HEK293 (cell line): ENCODE measurements at regions not wholly inside any gene's neighbourhood (a gene's known extent, or its start where the extent isn't known, plus 50 kb on each side); places are given as distances from the start of the nearest gene placed in this dataset.

ENCODE experiments used
- CTCF ChIA-PET: fragments of 350-600 bp; formaldehyde crosslinking; extraction: SDS; loops from one replicate; lab custom pipeline; 2021; ENCODE audit warnings: antibody characterized with exemption; lab: Yijun Ruan, JAX
- POLR2A ChIA-PET: fragments of 300-600 bp; formaldehyde crosslinking; extraction: SDS; loops from one replicate; lab custom pipeline; 2020; ENCODE audit warnings: antibody characterized with exemption, inconsistent platforms; lab: Yijun Ruan, JAX
- H3K27ac ChIP-seq: fragments of 200-500 bp; sonication (Bioruptor generic); 2 replicates; pipeline ENCODE4 v1.5.1; 2014; ENCODE audit warnings: low read depth, low read length, control low read depth, inconsistent platforms; ENCODE audit errors: extremely low read depth
- H3K36me3 ChIP-seq, 2 experiments: fragments of 200-500 bp in 1 of 2; sonication (Bioruptor generic) in 1 of 2; 1 replicate in 1 of 2; 2 replicates in 1 of 2; pipeline ENCODE4 v1.5.1; 2014 to 2017; ENCODE audit warnings: inconsistent platforms in 2 of 2, low read length in 2 of 2; ENCODE audit not compliant: control insufficient read depth in 2 of 2, insufficient read depth in 1 of 2
- H3K4me1 ChIP-seq: fragments of 200-500 bp; sonication (Bioruptor generic); 2 replicates; pipeline ENCODE4 v1.5.1; 2014; ENCODE audit warnings: mild to moderate bottlenecking, low read length, inconsistent platforms; ENCODE audit not compliant: control insufficient read depth, insufficient read depth
- H3K4me3 ChIP-seq: 2 replicates; pipeline ENCODE4 v1.5.1; 2011; ENCODE audit warnings: low read depth, mild to moderate bottlenecking, control low read depth, low read length, moderate library complexity
- H3K9me3 ChIP-seq: fragments of 200-500 bp; sonication (Bioruptor generic); 2 replicates; pipeline ENCODE4 v1.5.1; 2014; ENCODE audit warnings: low read depth, low read length, inconsistent platforms; ENCODE audit not compliant: control insufficient read depth, insufficient read depth
- GFI1B ChIP-seq: fragments of 450-650 bp; formaldehyde crosslinking; IDR thresholded peaks from 2 replicates; pipeline ENCODE4 v1.5.1; 2016; ENCODE audit warnings: missing biosample characterization, missing genetic modification characterization
- KLF1 ChIP-seq: fragments of 450-650 bp; formaldehyde crosslinking; IDR thresholded peaks from 2 replicates; pipeline ENCODE4 v1.5.1; 2016; ENCODE audit warnings: missing biosample characterization, missing genetic modification characterization
- KLF8 ChIP-seq: fragments of 450-650 bp; formaldehyde crosslinking; IDR thresholded peaks from 2 replicates; pipeline ENCODE4 v1.5.1; 2016; ENCODE audit warnings: missing biosample characterization, missing genetic modification characterization
- REPIN1 ChIP-seq: fragments of 450-650 bp; formaldehyde crosslinking; IDR thresholded peaks from 2 replicates; pipeline ENCODE4 v1.5.1; 2017; ENCODE audit warnings: missing biosample characterization, missing genetic modification characterization, low read depth
- SALL2 ChIP-seq: fragments of 450-650 bp; formaldehyde crosslinking; IDR thresholded peaks from 2 replicates; pipeline ENCODE4 v1.5.0; 2017; ENCODE audit warnings: missing biosample characterization, mild to moderate bottlenecking, missing genetic modification characterization, borderline replicate concordance
- ZBTB48 ChIP-seq: fragments of 450-650 bp; formaldehyde crosslinking; IDR thresholded peaks from 2 replicates; pipeline ENCODE4 v1.5.1; 2016; ENCODE audit warnings: missing biosample characterization, missing genetic modification characterization
- ZNF19 ChIP-seq: fragments of 450-650 bp; formaldehyde crosslinking; IDR thresholded peaks from 2 replicates; pipeline ENCODE4; 2016; ENCODE audit warnings: missing biosample characterization, missing genetic modification characterization, low read depth
- ZNF223 ChIP-seq: fragments of 450-650 bp; formaldehyde crosslinking; IDR thresholded peaks from 2 replicates; pipeline ENCODE4 v1.5.1; 2016; ENCODE audit warnings: missing biosample characterization, missing genetic modification characterization
- ZNF23 ChIP-seq: fragments of 450-650 bp; formaldehyde crosslinking; IDR thresholded peaks from 2 replicates; pipeline ENCODE4 v1.5.1; 2016; ENCODE audit warnings: missing biosample characterization, missing genetic modification characterization, borderline replicate concordance
- ZNF266 ChIP-seq: fragments of 450-650 bp; formaldehyde crosslinking; IDR thresholded peaks from 2 replicates; pipeline ENCODE4 v1.5.1; 2016; ENCODE audit warnings: missing biosample characterization, missing genetic modification characterization, low read depth
- ZNF354C ChIP-seq: fragments of 450-650 bp; formaldehyde crosslinking; IDR thresholded peaks from 2 replicates; pipeline ENCODE4 v1.5.1; 2016; ENCODE audit warnings: missing biosample characterization, missing genetic modification characterization, low read depth, borderline replicate concordance
- ZNF549 ChIP-seq: fragments of 450-650 bp; IDR thresholded peaks from 2 replicates; pipeline ENCODE4 v1.5.1; 2018; ENCODE audit warnings: missing biosample characterization, missing genetic modification characterization, mild to moderate bottlenecking, inconsistent platforms, moderate library complexity
- ZNF558 ChIP-seq: fragments of 450-650 bp; formaldehyde crosslinking; IDR thresholded peaks from 2 replicates; pipeline ENCODE4 v1.5.1; 2016; ENCODE audit warnings: missing biosample characterization, missing genetic modification characterization
- ZNF626 ChIP-seq: fragments of 450-650 bp; sonication (Bioruptor Pico); formaldehyde crosslinking; IDR thresholded peaks from 2 replicates; pipeline ENCODE4 v1.5.1; 2018; ENCODE audit warnings: missing biosample characterization, missing genetic modification characterization, inconsistent platforms
- ZNF654 ChIP-seq: fragments of 450-650 bp; formaldehyde crosslinking; IDR thresholded peaks from 2 replicates; pipeline ENCODE4 v1.5.1; 2016; ENCODE audit warnings: low read depth, missing biosample characterization, missing genetic modification characterization
- ZNF660 ChIP-seq: fragments of 450-650 bp; IDR thresholded peaks from 2 replicates; pipeline ENCODE4 v1.5.1; 2018; ENCODE audit warnings: missing biosample characterization, mild to moderate bottlenecking, missing genetic modification characterization
- ZNF677 ChIP-seq: fragments of 450-650 bp; IDR thresholded peaks from 2 replicates; pipeline ENCODE4 v1.5.0; 2018; ENCODE audit warnings: missing biosample characterization, mild to moderate bottlenecking, missing genetic modification characterization, moderate library complexity
- ZNF785 ChIP-seq: fragments of 450-650 bp; formaldehyde crosslinking; IDR thresholded peaks from 2 replicates; pipeline ENCODE4 v1.5.1; 2016; ENCODE audit warnings: missing biosample characterization, missing genetic modification characterization
- ZNF791 ChIP-seq: fragments of 450-650 bp; formaldehyde crosslinking; IDR thresholded peaks from 2 replicates; pipeline ENCODE4 v1.5.1; 2016; ENCODE audit warnings: missing biosample characterization, missing genetic modification characterization
- ZSCAN23 ChIP-seq: fragments of 450-650 bp; formaldehyde crosslinking; IDR thresholded peaks from 2 replicates; pipeline ENCODE4 v1.5.1; 2016; ENCODE audit warnings: missing biosample characterization, missing genetic modification characterization
- TF ChIP-seq, protein P1 (sequence below): fragments of 450-650 bp; IDR thresholded peaks from 2 replicates; pipeline ENCODE4 v1.5.1; 2018; ENCODE audit warnings: missing biosample characterization, mild to moderate bottlenecking, missing genetic modification characterization
- TF ChIP-seq, protein P2 (sequence below): fragments of 450-650 bp; formaldehyde crosslinking; IDR thresholded peaks from 2 replicates; pipeline ENCODE4 v1.5.1; 2016; ENCODE audit warnings: missing biosample characterization, missing genetic modification characterization
- TF ChIP-seq, protein P3 (sequence below): fragments of 450-650 bp; formaldehyde crosslinking; IDR thresholded peaks from 2 replicates; pipeline ENCODE4 v1.5.1; 2016; ENCODE audit warnings: missing biosample characterization, missing genetic modification characterization
- TF ChIP-seq, protein P4 (sequence below): IDR thresholded peaks from 2 replicates; pipeline ENCODE4 v1.6.1; 2011; ENCODE audit warnings: mild to moderate bottlenecking, low read depth, low read length, borderline replicate concordance
- TF ChIP-seq, protein P5 (sequence below): fragments of 450-650 bp; formaldehyde crosslinking; IDR thresholded peaks from 2 replicates; pipeline ENCODE4 v1.5.1; 2016; ENCODE audit warnings: missing biosample characterization, missing genetic modification characterization
- TF ChIP-seq, protein P6 (sequence below): fragments of 450-650 bp; formaldehyde crosslinking; IDR thresholded peaks from 2 replicates; pipeline ENCODE4 v1.5.1; 2016; ENCODE audit warnings: missing biosample characterization, missing genetic modification characterization

DNA sequence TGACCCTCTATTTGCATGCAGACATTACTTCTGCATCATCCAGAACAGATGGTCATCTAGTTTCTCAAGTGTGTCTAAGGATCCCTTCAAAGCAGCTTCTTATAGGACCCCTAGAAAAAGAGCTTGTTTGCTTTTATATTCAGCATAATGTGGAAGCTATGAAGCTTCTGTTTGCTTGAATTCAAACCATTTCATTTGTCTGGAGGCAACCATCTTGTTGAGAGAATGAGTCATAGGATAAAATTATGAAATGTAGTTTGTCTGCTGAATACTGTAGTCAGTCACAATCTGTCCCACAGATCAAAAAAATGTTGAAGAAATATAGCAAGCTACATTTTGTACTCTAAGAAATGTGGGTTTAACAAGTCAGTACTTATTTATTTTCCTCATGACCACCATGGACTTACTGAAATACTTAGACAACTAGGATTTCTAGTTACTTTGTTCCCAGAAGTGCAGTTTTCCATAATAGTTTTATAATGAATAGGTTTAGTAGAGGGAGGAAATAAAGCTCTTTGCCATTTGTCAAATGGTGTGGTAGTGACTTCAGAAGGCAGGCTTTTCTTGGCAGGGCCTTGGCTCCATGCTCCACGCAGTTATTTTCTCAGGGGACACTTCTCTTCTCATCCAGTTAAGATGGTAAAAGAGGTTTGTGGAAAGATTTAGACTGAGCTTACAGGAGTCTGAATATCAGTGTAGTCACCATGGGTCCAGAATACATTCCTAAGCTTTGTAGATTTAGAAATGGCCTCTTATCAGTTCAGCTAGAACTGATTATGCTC is 74.8 kb upstream of the DEPDC1 start (continued):
- TF ChIP-seq, protein P1, sequence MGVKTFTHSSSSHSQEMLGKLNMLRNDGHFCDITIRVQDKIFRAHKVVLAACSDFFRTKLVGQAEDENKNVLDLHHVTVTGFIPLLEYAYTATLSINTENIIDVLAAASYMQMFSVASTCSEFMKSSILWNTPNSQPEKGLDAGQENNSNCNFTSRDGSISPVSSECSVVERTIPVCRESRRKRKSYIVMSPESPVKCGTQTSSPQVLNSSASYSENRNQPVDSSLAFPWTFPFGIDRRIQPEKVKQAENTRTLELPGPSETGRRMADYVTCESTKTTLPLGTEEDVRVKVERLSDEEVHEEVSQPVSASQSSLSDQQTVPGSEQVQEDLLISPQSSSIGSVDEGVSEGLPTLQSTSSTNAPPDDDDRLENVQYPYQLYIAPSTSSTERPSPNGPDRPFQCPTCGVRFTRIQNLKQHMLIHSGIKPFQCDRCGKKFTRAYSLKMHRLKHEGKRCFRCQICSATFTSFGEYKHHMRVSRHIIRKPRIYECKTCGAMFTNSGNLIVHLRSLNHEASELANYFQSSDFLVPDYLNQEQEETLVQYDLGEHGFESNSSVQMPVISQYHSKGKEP (tag by site-specific recombination): no peak
- TF ChIP-seq ZNF19 (no peak), KLF8 (tag by site-specific recombination) (no peak), ZNF626 (no peak), ZNF266 (tag by site-specific recombination) (no peak), ZNF558 (no peak), ZNF660 (tag by site-specific recombination) (no peak), ZNF549 (tag by site-specific recombination) (no peak), ZNF23 (tag by site-specific recombination) (no peak), GFI1B (no peak)
- TF ChIP-seq, protein P2, sequence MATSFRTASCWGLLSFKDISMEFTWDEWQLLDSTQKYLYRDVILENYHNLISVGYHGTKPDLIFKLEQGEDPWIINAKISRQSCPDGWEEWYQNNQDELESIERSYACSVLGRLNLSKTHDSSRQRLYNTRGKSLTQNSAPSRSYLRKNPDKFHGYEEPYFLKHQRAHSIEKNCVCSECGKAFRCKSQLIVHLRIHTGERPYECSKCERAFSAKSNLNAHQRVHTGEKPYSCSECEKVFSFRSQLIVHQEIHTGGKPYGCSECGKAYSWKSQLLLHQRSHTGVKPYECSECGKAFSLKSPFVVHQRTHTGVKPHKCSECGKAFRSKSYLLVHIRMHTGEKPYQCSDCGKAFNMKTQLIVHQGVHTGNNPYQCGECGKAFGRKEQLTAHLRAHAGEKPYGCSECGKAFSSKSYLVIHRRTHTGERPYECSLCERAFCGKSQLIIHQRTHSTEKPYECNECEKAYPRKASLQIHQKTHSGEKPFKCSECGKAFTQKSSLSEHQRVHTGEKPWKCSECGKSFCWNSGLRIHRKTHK (tag by site-specific recombination): no peak
- TF ChIP-seq, protein P3, sequence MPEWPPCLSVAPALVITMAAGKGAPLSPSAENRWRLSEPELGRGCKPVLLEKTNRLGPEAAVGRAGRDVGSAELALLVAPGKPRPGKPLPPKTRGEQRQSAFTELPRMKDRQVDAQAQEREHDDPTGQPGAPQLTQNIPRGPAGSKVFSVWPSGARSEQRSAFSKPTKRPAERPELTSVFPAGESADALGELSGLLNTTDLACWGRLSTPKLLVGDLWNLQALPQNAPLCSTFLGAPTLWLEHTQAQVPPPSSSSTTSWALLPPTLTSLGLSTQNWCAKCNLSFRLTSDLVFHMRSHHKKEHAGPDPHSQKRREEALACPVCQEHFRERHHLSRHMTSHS: no peak
- TF ChIP-seq, protein P4, sequence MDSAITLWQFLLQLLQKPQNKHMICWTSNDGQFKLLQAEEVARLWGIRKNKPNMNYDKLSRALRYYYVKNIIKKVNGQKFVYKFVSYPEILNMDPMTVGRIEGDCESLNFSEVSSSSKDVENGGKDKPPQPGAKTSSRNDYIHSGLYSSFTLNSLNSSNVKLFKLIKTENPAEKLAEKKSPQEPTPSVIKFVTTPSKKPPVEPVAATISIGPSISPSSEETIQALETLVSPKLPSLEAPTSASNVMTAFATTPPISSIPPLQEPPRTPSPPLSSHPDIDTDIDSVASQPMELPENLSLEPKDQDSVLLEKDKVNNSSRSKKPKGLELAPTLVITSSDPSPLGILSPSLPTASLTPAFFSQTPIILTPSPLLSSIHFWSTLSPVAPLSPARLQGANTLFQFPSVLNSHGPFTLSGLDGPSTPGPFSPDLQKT: no peak

DNA sequence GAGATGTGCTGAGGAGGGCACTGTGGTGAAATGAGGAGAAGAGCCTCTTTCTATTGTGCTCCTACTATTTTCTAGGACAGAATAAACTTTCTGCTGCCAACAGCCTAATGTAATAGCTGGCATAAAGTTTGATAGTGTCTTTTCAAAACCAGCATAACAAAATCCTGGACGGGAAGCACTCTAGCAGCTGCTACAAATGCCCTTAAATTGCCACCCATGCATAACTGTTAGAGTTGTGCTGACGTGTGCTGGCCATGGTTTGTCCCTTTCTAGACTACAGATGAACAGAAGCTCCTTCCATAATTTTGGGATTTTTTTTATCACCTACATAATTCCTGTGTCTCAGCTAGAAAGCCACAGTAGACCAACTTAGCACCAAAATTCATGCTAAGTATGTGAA is 88.5 kb upstream of the DEPDC1 start:
- Histone ChIP-seq H3K27ac (no peak overlapping the region), H3K36me3 (no peaks in the 10 kb centered on the region), H3K4me3 (no peak overlapping the region), H3K4me1 (no peaks in the 10 kb centered on the region), H3K9me3 (no peaks in the 10 kb centered on the region)
- ChIA-PET CTCF (interaction anchor here (0.6 to 1.8 kb wide), 3 partner anchors 15 to 129 kb away, joined by 3 to 5 read pairs (median 3); no protein-coding TSS in a partner anchor), POLR2A (no interaction called here)
- TF ChIP-seq, protein P2 (tag by site-specific recombination): no peak
- TF ChIP-seq REPIN1 (tag by site-specific recombination): no peak
- TF ChIP-seq ZNF223 (tag by site-specific recombination): no peak
- no peak for TF ChIP-seq ZNF654
- no peak for TF ChIP-seq ZNF354C (tag by site-specific recombination)
- TF ChIP-seq ZNF785: no peak
- TF ChIP-seq, protein P5, sequence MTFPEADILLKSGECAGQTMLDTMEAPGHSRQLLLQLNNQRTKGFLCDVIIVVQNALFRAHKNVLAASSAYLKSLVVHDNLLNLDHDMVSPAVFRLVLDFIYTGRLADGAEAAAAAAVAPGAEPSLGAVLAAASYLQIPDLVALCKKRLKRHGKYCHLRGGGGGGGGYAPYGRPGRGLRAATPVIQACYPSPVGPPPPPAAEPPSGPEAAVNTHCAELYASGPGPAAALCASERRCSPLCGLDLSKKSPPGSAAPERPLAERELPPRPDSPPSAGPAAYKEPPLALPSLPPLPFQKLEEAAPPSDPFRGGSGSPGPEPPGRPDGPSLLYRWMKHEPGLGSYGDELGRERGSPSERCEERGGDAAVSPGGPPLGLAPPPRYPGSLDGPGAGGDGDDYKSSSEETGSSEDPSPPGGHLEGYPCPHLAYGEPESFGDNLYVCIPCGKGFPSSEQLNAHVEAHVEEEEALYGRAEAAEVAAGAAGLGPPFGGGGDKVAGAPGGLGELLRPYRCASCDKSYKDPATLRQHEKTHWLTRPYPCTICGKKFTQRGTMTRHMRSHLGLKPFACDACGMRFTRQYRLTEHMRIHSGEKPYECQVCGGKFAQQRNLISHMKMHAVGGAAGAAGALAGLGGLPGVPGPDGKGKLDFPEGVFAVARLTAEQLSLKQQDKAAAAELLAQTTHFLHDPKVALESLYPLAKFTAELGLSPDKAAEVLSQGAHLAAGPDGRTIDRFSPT (tag by site-specific recombination): no peak
- TF ChIP-seq, protein P6, sequence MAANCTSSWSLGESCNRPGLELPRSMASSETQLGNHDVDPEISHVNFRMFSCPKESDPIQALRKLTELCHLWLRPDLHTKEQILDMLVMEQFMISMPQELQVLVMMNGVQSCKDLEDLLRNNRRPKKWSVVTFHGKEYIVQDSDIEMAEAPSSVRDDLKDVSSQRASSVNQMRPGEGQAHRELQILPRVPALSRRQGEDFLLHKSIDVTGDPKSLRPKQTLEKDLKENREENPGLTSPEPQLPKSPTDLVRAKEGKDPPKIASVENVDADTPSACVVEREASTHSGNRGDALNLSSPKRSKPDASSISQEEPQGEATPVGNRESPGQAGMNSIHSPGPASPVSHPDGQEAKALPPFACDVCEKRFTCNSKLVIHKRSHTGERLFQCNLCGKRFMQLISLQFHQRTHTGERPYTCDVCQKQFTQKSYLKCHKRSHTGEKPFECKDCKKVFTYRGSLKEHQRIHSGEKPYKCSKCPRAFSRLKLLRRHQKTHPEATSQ (tag by site-specific recombination): no peak
- TF ChIP-seq ZBTB48: no peak
- TF ChIP-seq ZSCAN23 (tag by site-specific recombination): no peak
- TF ChIP-seq SALL2 (tag by site-specific recombination): no peak
- no peak for TF ChIP-seq ZNF791 (tag by site-specific recombination)
- TF ChIP-seq ZNF677 (tag by site-specific recombination): no peak
- TF ChIP-seq KLF1 (tag by site-specific recombination): no peak
- TF ChIP-seq, all 188 proteins: peak for 0
